ENCODE measurements at regions not wholly inside any gene's neighbourhood (a gene's known extent, or its start where the extent isn't known, plus 50 kb on each side); places are given as distances from the start of the nearest gene placed in this dataset.

- no peak for DNase-seq
Observed at GRCh38 chr4:186889876-186890643, 166.4 kb upstream of the FAT1 start.

- DNase-seq: no peak
Observed at GRCh38 chr4:186891859-186892486, 168.3 kb upstream of the FAT1 start.

- no peak for DNase-seq
Observed at GRCh38 chr4:186898367-186898766, 174.7 kb upstream of the FAT1 start.

- DNase-seq: no peak
Observed at GRCh38 chr4:186900232-186900900, 176.7 kb upstream of the FAT1 start.

GRCh38 chr4:186900984-186901383, 177.3 kb upstream of the FAT1 start:
- DNase-seq: no peak

- no peak for DNase-seq
Observed at GRCh38 chr4:186901850-186902249, 178.2 kb upstream of the FAT1 start.

- peak; percentile 41 for DNase-seq
Observed at GRCh38 chr4:186902361-186902760, 178.7 kb upstream of the FAT1 start.

GRCh38 chr4:186904101-186904500, 180.4 kb upstream of the FAT1 start:
- no peak for DNase-seq

- DNase-seq: no peak
Observed at GRCh38 chr4:186906722-186907121, 183.1 kb upstream of the FAT1 start.

GRCh38 chr4:186910385-186910784, 186.7 kb upstream of the FAT1 start:
- DNase-seq: no peak

GRCh38 chr4:186912606-186913005, 188.9 kb upstream of the FAT1 start:
- DNase-seq: no peak

GRCh38 chr4:186915816-186916215, 192.2 kb upstream of the FAT1 start:
- DNase-seq: no peak

GRCh38 chr4:186917136-186917535, 193.5 kb upstream of the FAT1 start:
- DNase-seq: no peak

GRCh38 chr4:186918466-186918865, 194.8 kb upstream of the FAT1 start:
- DNase-seq: no peak

- DNase-seq: no peak
Observed at GRCh38 chr4:186919340-186919739, 195.7 kb upstream of the FAT1 start.

GRCh38 chr4:186920483-186920882, 196.8 kb upstream of the FAT1 start:
- peak; percentile 54 for DNase-seq

- no peak for DNase-seq
Observed at GRCh38 chr4:186920992-186921391, 197.3 kb upstream of the FAT1 start.

- no peak for DNase-seq
Observed at GRCh38 chr4:186924723-186925122, 201.1 kb upstream of the FAT1 start.

- DNase-seq: no peak
Observed at GRCh38 chr4:186927624-186928023, 204.0 kb upstream of the FAT1 start.

- DNase-seq: no peak
Observed at GRCh38 chr4:186930024-186930423, 206.4 kb upstream of the FAT1 start.

GRCh38 chr4:186931519-186931918, 207.9 kb upstream of the FAT1 start:
- DNase-seq: no peak

- DNase-seq: no peak
Observed at GRCh38 chr4:186932196-186932595, 208.5 kb upstream of the FAT1 start.

GRCh38 chr4:186932631-186933187, 209.1 kb upstream of the FAT1 start:
- no peak for DNase-seq
